Keratinocyte (primary cell): ENCODE measurements at regions not wholly inside any gene's neighbourhood (a gene's known extent, or its start where the extent isn't known, plus 50 kb on each side); places are given as distances from the start of the nearest gene placed in this dataset.

Experiments used
- DNase-seq: peaks from one replicate; pipeline ENCODE4 v3.0.0-alpha.2; 2011; ENCODE audit warnings: low read depth, missing footprints, low spot score
- FAIRE-seq: peaks from 2 replicates; lab custom pipeline; 2011; peaks lifted over from hg19 to GRCh38; lab: Jason Lieb, UNC
- H2AFZ ChIP-seq: 2 replicates; pipeline ENCODE4 v1.6.0; 2012; ENCODE audit warnings: low read length, control low read depth, inconsistent platforms; ENCODE audit not compliant: control insufficient read depth
- H3K27ac ChIP-seq: 2 replicates; pipeline ENCODE4 v1.5.1; 2011; ENCODE audit warnings: low read length; ENCODE audit not compliant: control insufficient read depth, insufficient read depth
- H3K27me3 ChIP-seq: 3 replicates; pipeline ENCODE4 v1.6.0; 2011; ENCODE audit warnings: low read length; ENCODE audit not compliant: control insufficient read depth, insufficient read depth; ENCODE audit errors: extremely low read depth
- H3K36me3 ChIP-seq, 2 experiments: 2 replicates in 1 of 2; 3 replicates in 1 of 2; pipeline ENCODE4 v1.5.1; 2011; ENCODE audit warnings: low read length in 2 of 2, mild to moderate bottlenecking in 1 of 2; ENCODE audit not compliant: control insufficient read depth in 2 of 2, insufficient read depth in 2 of 2; ENCODE audit errors: extremely low read depth in 1 of 2
- H3K4me1 ChIP-seq: 3 replicates; pipeline ENCODE4 v1.5.1; 2011; ENCODE audit warnings: low read length; ENCODE audit not compliant: control insufficient read depth, insufficient read depth; ENCODE audit errors: extremely low read depth
- H3K4me2 ChIP-seq: 3 replicates; pipeline ENCODE4 v1.6.0; 2011; ENCODE audit warnings: low read depth, low read length; ENCODE audit not compliant: control insufficient read depth, insufficient read depth; ENCODE audit errors: extremely low read depth
- H3K4me3 ChIP-seq, 3 experiments: fragments of 200-600 bp in 1 of 3; sonication (generic) in 1 of 3; 2 replicates in 2 of 3; 3 replicates in 1 of 3; pipeline ENCODE4 v1.5.1; 2011 to 2016; ENCODE audit warnings: low read length in 3 of 3, mild to moderate bottlenecking in 3 of 3, control low read depth in 2 of 3, inconsistent platforms in 1 of 3, low read depth in 1 of 3, mixed read lengths in 1 of 3, mixed run types in 1 of 3, moderate library complexity in 1 of 3; ENCODE audit not compliant: control insufficient read depth in 2 of 3, insufficient read depth in 2 of 3; ENCODE audit errors: extremely low read depth in 1 of 3
- H3K79me2 ChIP-seq: 2 replicates; pipeline ENCODE4 v1.6.0; 2012; ENCODE audit warnings: low read length; ENCODE audit not compliant: control insufficient read depth, insufficient read depth
- H3K9ac ChIP-seq: 3 replicates; pipeline ENCODE4 v1.6.0; 2011; ENCODE audit warnings: low read length; ENCODE audit not compliant: control insufficient read depth, insufficient read depth; ENCODE audit errors: extremely low read depth
- H3K9me1 ChIP-seq: 3 replicates; pipeline ENCODE4 v1.6.0; 2011; ENCODE audit warnings: low read length; ENCODE audit not compliant: control insufficient read depth, insufficient read depth; ENCODE audit errors: extremely low read depth
- H3K9me3 ChIP-seq: 2 replicates; pipeline ENCODE4 v1.5.1; 2012; ENCODE audit warnings: low read depth, low read length; ENCODE audit not compliant: control insufficient read depth
- H4K20me1 ChIP-seq: 3 replicates; pipeline ENCODE4 v1.6.0; 2011; ENCODE audit warnings: low read length; ENCODE audit not compliant: control insufficient read depth, insufficient read depth; ENCODE audit errors: extremely low read depth
- CTCF ChIP-seq, 3 experiments: IDR thresholded peaks in 1 of 3; conservative IDR thresholded peaks in 1 of 3; optimal IDR thresholded peaks in 1 of 3; 2 replicates in 2 of 3; 3 replicates in 1 of 3; pipeline versions ENCODE3 to v1.5.1; 2011; ENCODE audit warnings: low read length in 3 of 3, mild to moderate bottlenecking in 3 of 3, moderate library complexity in 2 of 3, control low read depth in 1 of 3, inconsistent platforms in 1 of 3; ENCODE audit not compliant: insufficient read depth in 2 of 3; ENCODE audit errors: extremely low read depth in 1 of 3
- EZH2 ChIP-seq: IDR thresholded peaks from one replicate; pipeline ENCODE4 v1.6.1; 2012; ENCODE audit warnings: inconsistent platforms, mild to moderate bottlenecking, low read length, moderate library complexity
- dilution Hi-C: fragments of 300-500 bp; cut with MboI; formaldehyde crosslinking; loops from one replicate; pipeline ENCODE4 v1.7.0; 2020; ENCODE audit warnings: low sequenced_read_pairs; ENCODE audit not compliant: extremely low pct_ligation_motif_present

DNA sequence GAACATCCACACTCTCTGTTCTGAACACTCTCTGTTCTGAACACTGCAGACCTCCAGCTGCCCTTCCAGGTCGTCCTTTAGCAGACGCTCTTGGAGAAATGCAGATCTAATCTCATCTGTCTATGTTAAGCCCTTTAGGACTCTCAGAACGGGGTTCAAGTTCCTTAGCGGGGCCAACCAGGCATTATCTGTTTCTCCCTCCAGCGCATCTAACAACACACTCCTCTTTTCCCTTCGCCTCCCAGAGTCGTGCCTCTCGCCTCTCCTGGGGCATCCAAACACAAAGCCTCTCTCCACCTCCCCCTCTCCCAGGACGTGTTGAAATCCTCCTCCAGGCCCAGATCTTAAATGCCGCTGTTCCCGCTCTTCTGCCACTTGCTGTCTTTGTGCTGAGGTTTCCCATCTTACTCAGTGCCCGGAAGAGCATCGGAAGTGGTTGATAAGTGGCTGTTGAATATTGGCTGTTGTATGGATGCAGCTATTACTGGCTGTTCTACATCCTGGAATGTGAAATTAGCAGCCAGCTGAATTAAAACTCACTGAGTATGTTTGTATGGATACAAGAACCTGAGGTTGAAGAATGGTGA lies 108.4 kb upstream of the GGTLC1 start:
- Histone ChIP-seq H3K9ac (no peak overlapping the region), H3K4me3 (no peak overlapping the region), H3K79me2 (no peaks in the 10 kb centered on the region), H3K4me1 (peaks cover 34% of the 10 kb centered on the region), H3K36me3 (no peaks in the 10 kb centered on the region), H3K9me3 (no peaks in the 10 kb centered on the region), H3K27me3 (no peaks in the 10 kb centered on the region), H3K27ac (no peak overlapping the region), H4K20me1 (no peaks in the 10 kb centered on the region), H2AFZ (no peak overlapping the region), H3K9me1 (no peaks in the 10 kb centered on the region), H3K4me2 (no peak overlapping the region)
- dilution Hi-C loops = no loop called here
- FAIRE-seq (no peak), DNase-seq (no peak)
- TF ChIP-seq CTCF (optimal IDR thresholded peaks at IDR 0.05 in 1 of 3, IDR thresholded peaks at IDR 0.05 in 1 of 3, conservative IDR thresholded peaks at IDR 0.05 in 1 of 3; ENCODE audit: extremely low read depth in 1 of 3, insufficient read depth in 2 of 3, low read length in 3 of 3) (no peak), EZH2 (no peak)

DNA sequence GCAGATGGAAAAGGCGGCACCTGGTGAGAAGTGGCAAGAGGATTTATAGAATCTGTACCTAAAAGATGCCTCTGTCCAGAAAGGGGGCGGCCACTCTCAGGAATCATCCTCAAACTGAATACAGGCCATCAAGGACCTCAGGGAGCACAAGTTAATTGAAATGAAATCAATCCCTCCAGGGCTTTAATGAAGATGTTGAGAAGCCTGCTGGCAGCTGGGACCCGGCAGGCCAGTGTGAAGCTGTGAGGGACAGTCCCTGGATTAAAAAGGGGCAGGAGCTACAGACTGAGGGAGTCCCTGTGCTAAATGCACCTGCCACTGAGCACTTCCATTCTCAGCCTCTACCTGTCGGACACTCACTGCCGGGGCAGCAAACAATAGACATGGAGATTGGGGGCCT lies 107.7 kb upstream of the GGTLC1 start:
- Histone ChIP-seq H4K20me1 (no peaks in the 10 kb centered on the region), H3K4me3 (no peak overlapping the region), H3K9me3 (no peaks in the 10 kb centered on the region), H3K36me3 (no peaks in the 10 kb centered on the region), H3K4me2 (no peak overlapping the region), H2AFZ (no peak overlapping the region), H3K27ac (peak overlapping the region; percentile 50), H3K27me3 (no peaks in the 10 kb centered on the region), H3K79me2 (no peaks in the 10 kb centered on the region), H3K4me1 (peaks cover 28% of the 10 kb centered on the region), H3K9me1 (no peaks in the 10 kb centered on the region), H3K9ac (no peak overlapping the region)
- no peak for FAIRE-seq
- TF ChIP-seq CTCF (optimal IDR thresholded peaks at IDR 0.05 in 1 of 3, IDR thresholded peaks at IDR 0.05 in 1 of 3, conservative IDR thresholded peaks at IDR 0.05 in 1 of 3; ENCODE audit: extremely low read depth in 1 of 3, insufficient read depth in 2 of 3, low read length in 3 of 3) (no peak), EZH2 (no peak)
- dilution Hi-C loops = no loop called here
- no peak for DNase-seq
